ENCODE measurements at regions not wholly inside any gene's neighbourhood (a gene's known extent, or its start where the extent isn't known, plus 50 kb on each side); places are given as distances from the start of the nearest gene placed in this dataset.
"Not testable (repeated sequence)": the region's sequence is repeated elsewhere in the genome, so short reads cannot be mapped to it uniquely, and the experiment has no call there.

DNA sequence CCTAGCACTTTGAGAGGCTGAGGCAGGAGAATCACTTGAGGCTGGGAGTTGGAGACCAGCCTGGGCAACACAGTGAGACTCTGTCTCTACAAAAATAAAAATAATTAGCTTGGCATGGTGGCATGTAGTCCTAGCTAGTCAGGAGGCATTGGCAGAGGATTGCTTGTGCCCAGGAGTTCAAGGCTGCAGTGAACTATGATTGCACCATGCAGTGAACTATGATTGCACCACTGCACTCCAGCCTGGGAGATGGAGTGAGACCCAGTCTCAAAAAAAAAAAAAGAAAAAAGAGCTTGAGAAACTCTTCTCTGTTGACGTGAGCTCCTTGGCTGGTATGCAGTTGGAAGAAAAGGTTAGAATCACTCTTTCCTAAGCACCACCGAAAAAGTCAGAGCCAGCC is 125.1 kb upstream of the TNP1 start (continued):
- TF ChIP-seq, protein P1, sequence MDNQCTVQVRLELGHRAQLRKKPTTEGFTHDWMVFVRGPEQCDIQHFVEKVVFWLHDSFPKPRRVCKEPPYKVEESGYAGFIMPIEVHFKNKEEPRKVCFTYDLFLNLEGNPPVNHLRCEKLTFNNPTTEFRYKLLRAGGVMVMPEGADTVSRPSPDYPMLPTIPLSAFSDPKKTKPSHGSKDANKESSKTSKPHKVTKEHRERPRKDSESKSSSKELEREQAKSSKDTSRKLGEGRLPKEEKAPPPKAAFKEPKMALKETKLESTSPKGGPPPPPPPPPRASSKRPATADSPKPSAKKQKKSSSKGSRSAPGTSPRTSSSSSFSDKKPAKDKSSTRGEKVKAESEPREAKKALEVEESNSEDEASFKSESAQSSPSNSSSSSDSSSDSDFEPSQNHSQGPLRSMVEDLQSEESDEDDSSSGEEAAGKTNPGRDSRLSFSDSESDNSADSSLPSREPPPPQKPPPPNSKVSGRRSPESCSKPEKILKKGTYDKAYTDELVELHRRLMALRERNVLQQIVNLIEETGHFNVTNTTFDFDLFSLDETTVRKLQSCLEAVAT (IDR thresholded peaks at IDR 0.05): no peak
- TF ChIP-seq CBX3 (IDR thresholded peaks at IDR 0.05; ENCODE audit: borderline replicate concordance, low read depth) (no peak), FOXM1 (IDR thresholded peaks at IDR 0.05; ENCODE audit: low read depth, low read length) (no peak), HCFC1 (IDR thresholded peaks at IDR 0.05; ENCODE audit: low read length) (no peak), MTA3 (IDR thresholded peaks at IDR 0.05; ENCODE audit: borderline replicate concordance, low read length) (no peak), FOXK2 (IDR thresholded peaks at IDR 0.05) (no peak)

DNA sequence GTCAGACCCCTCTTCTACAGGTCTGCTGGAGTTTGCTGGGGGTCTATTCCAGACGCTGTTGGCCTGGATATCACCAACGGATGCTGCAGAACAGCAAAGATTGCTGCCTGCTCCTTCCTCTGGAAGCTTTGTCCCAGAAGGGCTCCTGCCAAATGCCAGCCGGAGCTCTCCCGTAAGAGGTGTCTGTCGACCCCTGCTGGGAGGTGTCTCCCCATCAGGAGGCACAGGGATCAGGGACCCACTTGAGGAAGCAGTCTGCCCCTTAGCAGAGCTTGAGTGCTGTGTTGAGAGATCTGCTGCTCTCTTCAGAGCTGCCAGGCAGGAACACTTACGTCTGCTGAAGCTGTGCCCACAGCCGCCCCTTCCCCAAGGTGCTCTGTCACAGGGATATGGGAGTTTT is 122.1 kb upstream of the TNP1 start:
- RAD21 ChIA-PET (ENCODE audit: unreplicated experiment); H4K20me1 ChIP-seq (ENCODE audit: control insufficient read depth, insufficient read depth); BruUV-seq (replicated peaks); H3K9ac ChIP-seq (ENCODE audit: control insufficient read depth, insufficient read depth, low read length); ATAC-seq; H2AFZ ChIP-seq (ENCODE audit: control insufficient read depth, low read depth, low read length); H3K4me1 ChIP-seq (ENCODE audit: control insufficient read depth, insufficient read depth, low read length); H3K36me3 ChIP-seq (ENCODE audit: control insufficient read depth in 2 of 2, insufficient read depth in 2 of 2, low read length in 1 of 2); H3K79me2 ChIP-seq (ENCODE audit: control insufficient read depth, insufficient read depth, low read length); H3K4me2 ChIP-seq (ENCODE audit: control insufficient read depth, insufficient read depth); POLR2A ChIA-PET; H3K27ac ChIP-seq (ENCODE audit: control insufficient read depth, insufficient read depth); intact Hi-C loops (cut with micrococcal nuclease; ENCODE audit: unreplicated experiment); CTCF ChIA-PET; H3K4me3 ChIP-seq; SMC1A ChIA-PET (ENCODE audit: uncharacterized antibody, unreplicated experiment); H3K9me3 ChIP-seq (replicated peaks; ENCODE audit: control insufficient read depth, insufficient read depth, low read length); H3K27me3 ChIP-seq (replicated peaks in 1 of 2; ENCODE audit: control insufficient read depth in 2 of 2, insufficient read depth in 2 of 2, low read length in 1 of 2); in situ Hi-C loops (cut with MboI); DNase-seq (ENCODE audit: low read depth, low spot score); FAIRE-seq: not testable (repeated sequence)
- WGBS (ENCODE audit: insufficient coverage, insufficient replicate concordance, low lambda C conversion rate, missing lambda C conversion rate): 40% methylated on average over 7 of the region's 7 CpGs

DNA sequence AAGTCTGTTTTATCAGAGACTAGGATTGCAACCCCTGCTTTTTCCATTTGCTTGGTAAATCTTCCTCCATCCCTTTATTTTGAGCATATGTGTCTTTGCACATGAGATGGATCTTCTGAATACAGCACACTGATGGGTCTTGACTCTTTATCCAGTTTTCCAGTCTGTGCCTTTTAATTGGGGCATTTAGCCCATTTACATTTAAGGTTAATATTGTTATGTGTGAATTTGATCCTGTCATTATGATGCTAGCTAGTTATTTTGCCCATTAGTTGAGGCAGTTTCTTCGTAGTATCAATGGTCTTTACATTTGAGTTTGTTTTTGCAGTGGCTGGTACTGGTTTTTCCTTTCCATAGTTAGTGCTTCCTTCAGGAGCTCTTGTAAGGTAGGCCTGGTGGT is 120.6 kb upstream of the TNP1 start:
- H4K20me1 ChIP-seq (ENCODE audit: control insufficient read depth, insufficient read depth); intact Hi-C loops (cut with micrococcal nuclease; ENCODE audit: unreplicated experiment); in situ Hi-C loops (cut with MboI); H3K9me3 ChIP-seq (replicated peaks; ENCODE audit: control insufficient read depth, insufficient read depth, low read length); H3K4me2 ChIP-seq (ENCODE audit: control insufficient read depth, insufficient read depth); H3K36me3 ChIP-seq (ENCODE audit: control insufficient read depth in 2 of 2, insufficient read depth in 2 of 2, low read length in 1 of 2); H3K9ac ChIP-seq (ENCODE audit: control insufficient read depth, insufficient read depth, low read length); H2AFZ ChIP-seq (ENCODE audit: control insufficient read depth, low read depth, low read length); BruUV-seq (replicated peaks); DNase-seq (ENCODE audit: low read depth, low spot score); ATAC-seq; RAD21 ChIA-PET (ENCODE audit: unreplicated experiment); CTCF ChIA-PET; H3K27me3 ChIP-seq (replicated peaks in 1 of 2; ENCODE audit: control insufficient read depth in 2 of 2, insufficient read depth in 2 of 2, low read length in 1 of 2); H3K4me3 ChIP-seq; FAIRE-seq; H3K4me1 ChIP-seq (ENCODE audit: control insufficient read depth, insufficient read depth, low read length); H3K79me2 ChIP-seq (ENCODE audit: control insufficient read depth, insufficient read depth, low read length); H3K27ac ChIP-seq (ENCODE audit: control insufficient read depth, insufficient read depth): not testable (repeated sequence)
- WGBS (ENCODE audit: insufficient coverage, insufficient replicate concordance, low lambda C conversion rate, missing lambda C conversion rate): 5% methylated on average over 1 of the region's 1 CpG
- SMC1A ChIA-PET (ENCODE audit: uncharacterized antibody, unreplicated experiment): interaction anchor here (0.6 kb wide), 1 partner anchor 174 kb away, joined by 3 read pairs; no protein-coding TSS in a partner anchor
- POLR2A ChIA-PET: interaction anchor here (0.6 kb wide), 1 partner anchor 637 kb away, joined by 4 read pairs; no protein-coding TSS in a partner anchor

Measured in GM12878 (cell line).